B cell (primary cell): ENCODE measurements at regions not wholly inside any gene's neighbourhood (a gene's known extent, or its start where the extent isn't known, plus 50 kb on each side); places are given as distances from the start of the nearest gene placed in this dataset.

ENCODE experiments used
- CTCF ChIP-seq: fragments of 200-600 bp; IDR thresholded peaks from one replicate; pipeline ENCODE4 v1.8.0; 2022; ENCODE audit warnings: antibody characterized with exemption, mild to moderate bottlenecking
- EZH2 ChIP-seq: IDR thresholded peaks from 2 replicates; pipeline ENCODE4 v1.6.1; 2012; ENCODE audit warnings: borderline replicate concordance, low read depth, mild to moderate bottlenecking, moderate library complexity, low read length; ENCODE audit not compliant: insufficient read depth, poor library complexity, severe bottlenecking

GRCh38 chr12:112607427-112607826 is 184.1 kb upstream of the RPH3A start:
- TF ChIP-seq CTCF (no peak), EZH2 (no peak)
